NCI-H510A treated with DMSO at 0.1 percent for 48 hours (cell line): ENCODE measurements at regions not wholly inside any gene's neighbourhood (a gene's known extent, or its start where the extent isn't known, plus 50 kb on each side); places are given as distances from the start of the nearest gene placed in this dataset.
"Not testable (repeated sequence)": the region's sequence is repeated elsewhere in the genome, so short reads cannot be mapped to it uniquely, and the experiment has no call there.

ENCODE experiments used
- DNase-seq: peaks from one replicate; lab custom pipeline; 2025; lab: John Stamatoyannopoulos, UW

DNA sequence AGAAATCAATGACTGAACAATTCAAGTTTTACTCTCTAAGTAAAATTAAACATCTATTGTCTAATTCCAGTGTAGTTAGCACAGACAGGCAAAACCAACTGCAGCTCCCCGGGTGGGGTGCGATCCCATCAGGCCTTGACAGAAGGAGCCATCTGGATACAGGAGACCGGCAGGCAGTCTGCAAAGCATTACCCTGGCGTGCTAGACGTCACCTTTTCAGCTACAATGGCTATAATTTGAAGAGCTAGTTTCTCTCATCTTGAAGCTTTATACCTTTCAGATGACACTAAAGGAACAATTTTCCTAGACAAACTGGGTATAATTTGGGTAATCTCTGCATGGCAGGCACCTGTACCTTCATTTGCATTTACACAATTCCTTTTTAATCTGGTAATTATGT is 761.5 kb upstream of the SOX11 start:
- no peak for DNase-seq

DNA sequence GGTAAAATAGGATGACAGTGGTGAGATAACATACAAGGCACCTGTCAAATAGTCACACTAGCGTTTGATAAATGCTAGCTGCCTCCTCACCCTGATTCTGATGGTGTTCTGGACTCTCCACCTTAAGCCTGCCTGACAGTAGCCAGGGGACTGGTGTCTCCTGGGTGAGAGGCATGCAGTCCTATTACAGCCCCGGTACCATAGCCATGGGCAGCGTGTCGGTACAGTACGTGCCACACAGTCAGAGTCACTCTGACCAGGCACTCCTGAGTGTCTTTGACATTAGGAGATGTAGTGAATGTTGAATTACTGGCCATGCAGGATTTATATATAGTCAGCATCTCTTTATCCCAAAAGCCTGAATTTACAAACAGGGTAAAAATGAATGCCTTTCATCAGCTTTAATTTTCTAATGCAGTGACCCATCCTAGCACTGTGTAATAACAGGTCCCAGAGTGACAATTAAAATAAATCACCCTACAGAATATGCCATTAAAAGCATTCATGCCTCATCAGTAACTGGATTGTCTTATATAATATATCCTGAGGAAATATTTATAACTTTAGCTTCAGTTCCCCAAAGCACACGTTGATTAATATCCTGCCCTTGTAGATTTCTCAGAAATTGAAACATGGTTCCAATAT is 760.3 kb upstream of the SOX11 start:
- no peak for DNase-seq

DNA sequence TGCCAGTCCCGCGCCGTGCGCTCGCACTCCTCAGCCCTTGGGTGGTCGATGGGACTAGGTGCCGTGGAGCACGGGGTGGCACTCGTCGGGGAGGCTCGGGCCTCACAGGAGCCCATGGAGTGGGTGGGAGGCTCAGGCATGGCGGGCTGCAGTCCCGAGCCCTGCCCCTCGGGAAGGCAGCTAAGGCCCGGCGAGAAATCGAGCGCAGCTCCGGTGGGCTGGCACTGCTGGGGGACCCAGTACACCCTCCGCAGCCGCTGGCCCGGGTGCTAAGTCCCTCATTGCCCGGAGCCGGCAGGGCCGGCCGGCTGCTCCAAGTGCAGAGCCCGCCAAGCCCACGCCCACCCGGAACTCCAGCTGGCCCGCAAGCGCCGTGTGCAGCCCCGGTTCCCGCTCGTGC is 756.9 kb upstream of the SOX11 start:
- not testable (repeated sequence) for DNase-seq

DNA sequence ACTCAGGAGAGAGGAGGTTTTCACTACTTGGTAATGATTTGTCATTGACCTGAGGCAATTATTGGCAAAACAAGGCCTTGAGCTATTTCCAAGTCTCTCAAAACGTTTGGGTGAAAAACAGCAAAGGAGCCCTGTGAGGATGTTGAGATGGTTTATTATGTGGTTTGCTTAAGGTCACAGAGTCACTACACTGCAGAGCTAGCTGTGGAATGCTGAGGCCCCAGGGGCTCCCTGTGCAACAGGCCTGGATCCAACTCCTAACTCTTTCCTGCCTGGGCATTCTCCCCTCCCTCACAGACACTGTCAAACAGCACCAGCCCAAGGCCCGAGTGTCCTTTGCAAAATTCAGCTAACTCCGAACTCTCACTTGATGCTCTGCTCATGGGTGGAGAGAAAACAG is 754.6 kb upstream of the SOX11 start:
- no peak for DNase-seq

DNA sequence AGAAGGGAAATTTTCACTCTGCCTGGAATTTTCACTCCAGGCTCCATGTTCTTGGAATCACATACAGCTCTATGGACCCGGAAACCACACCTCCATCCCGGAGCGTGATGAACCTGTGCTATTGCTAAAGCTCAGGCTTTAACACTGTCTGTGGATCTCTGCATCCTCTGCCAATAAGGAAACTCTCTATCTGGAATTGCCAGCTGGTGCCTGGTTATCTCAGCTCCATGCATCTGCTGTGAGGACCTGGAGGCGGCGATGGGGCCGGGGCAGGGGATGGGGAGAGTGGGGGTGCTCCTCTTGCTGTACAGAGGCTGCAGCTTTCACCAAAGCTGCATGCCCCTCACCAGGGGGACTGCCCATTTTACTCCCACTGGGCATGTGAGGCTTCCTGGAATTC is 754.0 kb upstream of the SOX11 start:
- no peak for DNase-seq

DNA sequence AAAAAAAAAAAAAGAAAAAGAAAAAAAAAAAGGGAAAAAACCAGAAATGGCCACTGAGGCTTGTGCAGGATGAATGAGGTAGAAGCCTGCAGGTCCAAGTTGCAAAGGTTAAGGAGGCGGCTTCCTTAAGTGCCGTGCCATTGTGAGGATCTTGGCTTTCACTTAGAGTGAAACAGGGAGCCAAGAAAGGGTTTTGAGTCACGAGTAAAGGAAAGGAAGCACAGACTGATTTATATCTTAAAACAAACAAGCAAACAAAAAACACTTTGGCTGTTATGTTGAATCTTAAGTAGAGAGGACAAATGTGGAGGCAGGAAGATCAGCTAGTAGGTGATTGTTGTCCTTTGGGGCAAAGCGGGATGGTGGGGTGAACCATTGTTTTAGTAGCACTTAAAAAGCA is 749.7 kb upstream of the SOX11 start:
- no peak for DNase-seq

DNA sequence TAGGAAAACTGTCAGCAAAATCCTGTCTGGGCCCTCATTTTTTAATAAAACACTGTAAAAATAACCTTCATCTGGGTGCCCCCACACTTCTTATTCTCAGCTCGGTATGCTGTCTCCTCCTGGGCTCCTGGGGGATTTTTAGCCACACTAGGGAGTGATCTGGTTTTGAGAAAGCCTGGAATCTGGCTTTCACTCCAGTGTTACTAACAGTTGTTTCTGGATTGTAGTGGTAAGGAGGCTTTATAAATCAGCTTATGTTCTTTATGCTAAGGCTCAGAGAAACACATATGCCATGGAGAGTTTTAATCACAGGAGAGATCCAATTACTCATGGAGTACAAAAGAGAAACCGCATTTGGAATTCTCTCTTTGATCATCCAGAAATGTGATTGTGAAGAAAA is 744.3 kb upstream of the SOX11 start:
- no peak for DNase-seq

DNA sequence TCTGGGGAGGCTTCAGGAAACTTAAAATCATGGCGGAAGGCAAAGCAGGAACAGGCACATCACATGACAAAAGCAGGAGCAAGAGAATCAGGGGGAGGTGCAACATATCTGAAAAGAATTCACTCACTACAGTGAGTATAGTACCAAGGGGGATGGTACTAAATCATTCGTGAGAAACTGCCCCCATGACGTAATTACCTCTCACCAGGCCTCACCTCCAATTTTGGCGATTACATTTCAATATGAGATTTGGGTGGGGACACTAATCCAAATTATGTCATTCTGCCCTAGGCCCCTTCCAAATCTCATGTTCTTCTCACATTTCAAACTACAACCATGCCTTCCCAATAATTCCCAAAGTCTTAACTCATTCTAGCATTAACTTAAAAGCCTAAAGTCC is 740.8 kb upstream of the SOX11 start:
- no peak for DNase-seq

DNA sequence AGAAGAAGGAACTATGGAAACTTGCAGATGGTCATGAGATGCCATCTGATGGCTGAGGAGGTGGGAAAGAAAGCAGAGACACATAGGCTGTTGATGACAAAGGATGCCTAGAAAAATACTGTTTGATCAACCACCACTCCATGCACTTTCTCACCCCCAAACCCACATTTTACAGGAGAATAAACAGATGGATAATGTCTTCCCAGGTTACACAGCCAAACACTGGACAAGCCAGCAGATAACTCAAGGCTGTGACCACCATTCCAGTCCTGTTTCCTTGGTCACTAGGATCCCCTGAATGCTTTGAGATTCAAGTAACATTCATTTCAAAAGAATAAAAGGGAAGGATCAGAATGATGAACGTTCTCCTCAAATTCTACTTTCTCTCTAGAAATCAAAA is 733.0 kb upstream of the SOX11 start:
- DNase-seq: no peak

DNA sequence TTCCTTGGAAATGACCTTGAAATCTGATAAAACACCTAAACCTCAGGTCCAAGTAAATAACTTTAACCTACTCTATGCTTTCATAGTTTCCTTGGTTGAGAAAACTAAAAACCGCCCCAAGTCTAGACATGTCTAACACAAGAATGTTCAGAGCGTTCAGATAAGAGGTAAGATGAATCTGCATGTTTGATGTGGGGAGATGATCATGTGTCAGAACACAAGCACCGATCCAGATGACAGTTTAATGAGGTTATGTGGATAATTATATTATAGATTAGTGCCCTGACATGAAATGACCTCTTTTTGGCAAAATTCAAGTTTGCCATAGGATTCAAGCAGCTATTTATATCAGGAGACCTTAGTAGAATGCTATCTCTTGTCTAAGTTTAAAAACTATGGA is 729.8 kb upstream of the SOX11 start:
- no peak for DNase-seq

DNA sequence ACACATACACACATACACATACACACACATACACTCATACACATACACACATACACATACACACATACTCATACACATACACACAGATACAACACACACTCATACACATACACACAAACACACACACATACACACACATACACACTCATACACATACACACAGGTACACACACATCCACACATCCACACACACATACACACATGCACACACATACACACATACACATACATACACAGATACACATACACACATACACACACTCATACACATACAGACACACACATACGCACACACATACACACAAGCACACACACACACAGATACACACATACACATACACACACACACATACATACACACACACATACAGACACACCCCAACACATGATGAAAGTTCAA is 729.1 kb upstream of the SOX11 start:
- DNase-seq: no peak

DNA sequence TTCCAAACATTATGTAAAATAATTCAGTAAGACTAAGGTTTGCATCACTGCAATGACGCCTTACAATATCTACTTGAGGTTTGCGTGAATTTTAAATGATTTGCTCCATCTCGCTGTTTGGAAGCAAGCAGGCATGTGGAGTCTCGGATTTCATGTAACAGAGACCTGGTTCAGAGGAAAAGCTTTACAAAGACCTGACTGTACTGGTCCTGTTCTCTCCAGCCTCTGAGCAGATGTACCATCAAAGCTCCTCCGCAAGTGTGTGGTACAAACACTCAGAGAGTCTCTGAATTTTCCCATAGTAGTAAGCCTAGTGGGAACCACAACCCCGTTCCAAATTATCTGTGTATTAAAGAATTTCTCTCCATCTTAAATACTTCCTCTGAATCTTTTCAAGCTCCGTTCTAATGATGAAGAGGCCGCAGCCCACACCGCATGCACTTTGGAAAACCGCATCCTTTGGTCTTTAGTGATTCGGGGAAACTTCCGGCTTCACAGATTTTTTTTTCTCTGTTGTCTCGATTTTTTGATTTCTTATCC is 728.1 kb upstream of the SOX11 start:
- DNase-seq: peak; percentile 29

DNA sequence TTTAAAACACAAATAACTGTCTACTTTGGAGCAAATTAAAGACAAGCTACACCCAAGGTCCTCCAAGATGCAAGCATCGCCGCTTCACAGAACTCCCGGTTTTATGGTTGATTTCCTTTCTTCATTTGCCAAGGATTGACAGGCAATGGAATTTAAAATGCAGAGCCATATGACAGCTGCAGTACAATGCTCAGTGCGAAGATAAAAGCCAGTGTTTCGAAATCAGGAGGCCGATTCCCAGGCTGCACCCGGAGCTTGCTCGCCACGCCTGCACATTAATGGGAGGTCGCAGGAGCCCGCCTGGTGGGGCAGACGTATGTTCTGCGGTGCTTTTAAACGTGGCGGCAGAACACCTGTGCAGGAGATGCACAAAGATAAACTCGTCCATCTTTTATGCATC is 727.6 kb upstream of the SOX11 start:
- DNase-seq: no peak

DNA sequence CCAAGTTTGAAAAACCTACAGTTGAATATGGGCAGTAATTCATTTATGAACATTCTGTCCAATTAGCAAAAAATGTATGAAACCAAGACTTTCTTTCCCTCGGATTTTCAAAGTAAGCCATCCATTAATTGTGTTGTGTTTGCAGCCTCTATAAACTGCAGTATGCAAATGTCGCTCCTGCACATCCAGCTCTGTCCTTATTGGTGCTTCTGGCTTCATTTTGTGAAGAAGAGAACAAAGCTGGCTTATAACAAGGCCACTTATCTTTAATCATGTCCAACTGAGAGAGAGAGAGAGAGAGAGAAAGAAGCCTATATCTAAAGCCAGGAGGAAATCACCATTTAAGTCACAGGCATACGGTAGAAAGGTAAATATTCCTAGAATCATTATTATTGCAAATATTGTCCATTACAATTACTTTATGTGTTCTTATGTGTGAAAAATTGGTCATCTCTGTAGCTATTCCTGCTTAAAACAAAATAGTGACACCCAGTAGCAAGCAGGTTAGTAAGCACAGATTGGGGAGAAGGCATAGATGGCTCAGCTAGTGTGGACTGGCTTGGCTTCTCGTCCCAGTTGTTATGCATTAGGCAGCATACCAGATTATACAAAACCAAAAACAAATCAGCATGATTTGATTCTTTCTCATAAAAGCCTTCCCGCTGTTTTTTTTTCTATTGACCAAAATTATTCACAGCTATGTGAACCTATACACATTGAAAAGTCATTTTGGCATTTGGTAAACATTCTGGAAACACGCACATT is 726.4 kb upstream of the SOX11 start:
- DNase-seq: no peak

DNA sequence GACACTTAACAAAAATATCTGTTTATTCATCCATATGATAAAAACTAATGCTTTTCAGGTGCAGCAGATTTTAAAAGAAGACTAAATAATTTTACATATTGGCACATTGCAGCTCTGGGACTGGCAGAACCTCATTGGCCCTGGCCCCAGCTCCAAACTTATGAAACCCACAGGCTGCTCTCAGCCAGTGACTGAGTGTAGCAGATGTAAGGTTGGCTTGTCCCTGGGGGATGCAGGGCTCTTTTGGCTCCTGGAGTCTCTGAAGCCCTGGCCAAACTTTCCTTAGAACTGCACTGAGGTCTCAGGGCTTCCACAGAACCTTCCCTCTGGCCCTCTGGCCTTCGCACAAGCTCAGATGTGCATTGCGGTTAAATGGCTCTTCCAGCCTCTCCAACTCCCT is 725.0 kb upstream of the SOX11 start:
- DNase-seq: no peak

DNA sequence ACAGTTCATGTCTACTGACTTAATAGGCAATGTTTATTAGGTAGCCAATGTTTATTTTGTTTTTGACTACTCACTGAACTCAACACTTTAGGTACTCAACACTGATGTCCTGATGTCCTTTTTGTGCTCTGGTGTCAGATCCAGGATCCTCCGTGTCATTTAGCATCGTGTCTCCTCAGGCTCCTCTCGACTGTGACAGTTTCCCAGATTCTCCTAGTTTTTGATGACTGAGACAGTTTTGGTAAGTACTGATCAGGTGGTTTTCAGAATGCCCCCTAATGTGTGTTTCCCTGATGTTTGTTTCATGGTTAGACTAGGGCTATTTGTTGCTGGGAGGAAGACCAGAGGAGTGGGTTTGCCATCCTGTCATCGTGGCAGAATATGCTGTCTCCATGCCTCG is 719.7 kb upstream of the SOX11 start:
- DNase-seq: no peak

DNA sequence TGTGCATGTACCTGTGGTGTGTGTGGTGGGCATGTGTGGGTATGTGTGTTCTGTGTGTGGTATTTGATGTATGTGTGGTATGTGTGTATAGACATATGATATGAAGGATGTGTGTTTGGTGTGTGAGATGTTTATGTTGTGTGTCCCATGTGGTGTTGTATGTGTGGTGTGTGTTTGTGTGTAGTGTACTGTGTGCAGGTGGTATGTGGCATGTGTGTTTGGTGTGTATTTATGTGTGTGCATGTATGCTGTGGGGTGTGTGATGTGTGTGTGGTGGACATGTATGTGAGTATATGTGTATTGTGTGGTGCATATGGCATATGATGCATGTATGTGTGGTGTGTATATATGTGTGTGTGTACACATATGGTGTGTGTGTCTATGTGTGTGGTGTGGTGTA is 718.8 kb upstream of the SOX11 start:
- no peak for DNase-seq

DNA sequence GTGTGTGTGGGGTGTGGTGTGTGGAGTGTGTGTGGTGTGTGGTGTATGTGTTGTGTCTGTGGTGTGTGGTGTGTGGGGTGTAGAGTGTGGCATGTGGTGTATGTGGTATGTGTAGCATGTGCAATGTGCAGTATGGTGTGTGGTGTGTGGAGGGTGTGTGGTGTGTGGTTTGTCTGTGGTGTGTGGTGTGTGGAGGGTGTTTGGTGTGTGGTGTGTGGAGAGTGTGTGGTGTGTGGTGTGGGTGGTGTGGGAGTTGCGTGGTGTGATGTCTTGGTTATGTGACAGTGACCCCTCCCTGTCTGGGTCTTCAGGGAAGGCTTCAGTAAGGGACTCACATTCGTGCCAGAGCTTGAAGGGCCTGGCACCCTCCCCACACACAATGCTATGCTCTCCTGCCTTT is 718.2 kb upstream of the SOX11 start:
- no peak for DNase-seq

DNA sequence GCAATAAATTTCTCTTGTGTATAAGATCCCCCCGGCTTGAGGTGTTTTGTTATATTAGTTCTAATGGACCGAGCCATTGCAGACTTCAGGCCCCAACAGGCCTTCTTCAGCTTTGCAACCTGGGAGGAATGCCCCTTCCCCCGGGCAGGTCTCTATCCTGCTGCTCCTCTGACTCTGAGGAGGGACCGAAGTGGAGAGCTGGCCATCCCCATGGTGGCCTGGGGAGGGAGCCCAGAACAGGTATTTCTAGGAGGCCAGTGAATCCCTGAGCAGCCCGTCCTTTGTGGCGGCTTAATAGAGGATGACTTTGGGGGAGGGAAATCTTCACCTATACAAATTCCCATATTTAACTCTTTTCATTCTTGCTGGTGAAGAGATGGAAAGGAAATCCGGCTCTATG is 715.8 kb upstream of the SOX11 start:
- DNase-seq: no peak

DNA sequence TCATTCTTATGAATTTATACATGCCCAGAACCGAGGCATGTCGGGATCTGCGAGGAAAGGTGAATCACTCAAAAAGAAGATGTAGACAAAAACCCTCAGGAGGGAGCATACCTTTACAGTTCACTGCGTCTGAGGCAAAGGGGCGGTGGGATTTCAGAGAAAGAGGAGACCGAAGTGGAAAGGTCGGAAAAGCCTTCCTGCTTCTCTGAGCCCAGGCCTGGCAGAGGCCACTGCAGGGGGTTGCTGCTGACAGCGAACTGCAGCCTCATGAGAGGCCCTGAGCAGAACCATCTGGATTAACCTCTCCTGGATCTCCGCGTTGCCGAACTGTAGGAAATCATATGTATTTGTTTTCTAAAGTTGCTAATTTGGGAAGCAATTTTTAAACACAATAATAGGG is 713.1 kb upstream of the SOX11 start:
- DNase-seq: no peak

DNA sequence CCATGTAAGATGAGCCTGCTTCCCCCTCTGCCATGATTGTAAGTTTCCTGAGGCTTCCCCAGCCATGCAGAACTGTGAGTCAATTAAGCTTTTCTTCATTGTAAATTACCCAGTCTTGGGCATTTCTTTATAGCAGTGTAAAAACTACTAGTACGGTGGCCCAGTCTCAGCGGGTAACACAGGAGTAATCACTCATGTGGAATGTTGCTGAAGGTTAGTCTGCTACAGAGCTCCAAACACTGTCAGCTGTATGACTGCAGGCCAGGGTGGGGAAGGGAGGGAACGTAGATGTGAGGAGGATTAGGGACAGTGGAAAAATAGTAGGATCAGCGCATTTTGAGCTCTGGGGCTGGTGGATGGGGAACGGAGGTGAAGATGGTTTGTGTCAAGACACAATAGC is 711.2 kb upstream of the SOX11 start:
- no peak for DNase-seq

DNA sequence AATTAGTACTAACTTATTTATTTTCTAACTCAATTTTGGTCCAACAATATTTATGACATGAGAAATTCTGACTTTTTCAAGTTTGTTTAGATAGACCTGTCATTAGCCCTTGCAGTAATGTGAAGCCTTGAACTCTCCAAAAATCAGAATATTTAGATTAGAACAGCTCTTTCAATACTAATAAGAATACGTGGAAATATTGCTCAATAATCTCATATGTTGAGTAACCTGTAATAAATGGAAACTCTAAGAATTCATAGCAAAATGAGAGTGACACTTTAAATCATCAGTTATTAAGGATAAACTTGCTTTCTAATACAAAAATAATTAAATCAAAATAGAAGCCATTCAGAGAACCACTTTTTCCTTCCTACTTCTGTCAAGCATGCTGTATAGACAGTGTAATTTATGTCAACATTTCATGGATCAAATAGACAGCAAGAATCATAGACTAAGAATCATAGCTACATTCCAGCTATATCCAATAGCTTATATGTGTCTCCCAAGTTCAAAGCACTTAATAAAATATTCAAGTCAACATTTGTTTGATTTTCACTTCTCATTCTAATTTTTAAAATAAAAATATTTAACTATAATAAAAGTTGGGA is 710.3 kb upstream of the SOX11 start:
- DNase-seq: no peak

DNA sequence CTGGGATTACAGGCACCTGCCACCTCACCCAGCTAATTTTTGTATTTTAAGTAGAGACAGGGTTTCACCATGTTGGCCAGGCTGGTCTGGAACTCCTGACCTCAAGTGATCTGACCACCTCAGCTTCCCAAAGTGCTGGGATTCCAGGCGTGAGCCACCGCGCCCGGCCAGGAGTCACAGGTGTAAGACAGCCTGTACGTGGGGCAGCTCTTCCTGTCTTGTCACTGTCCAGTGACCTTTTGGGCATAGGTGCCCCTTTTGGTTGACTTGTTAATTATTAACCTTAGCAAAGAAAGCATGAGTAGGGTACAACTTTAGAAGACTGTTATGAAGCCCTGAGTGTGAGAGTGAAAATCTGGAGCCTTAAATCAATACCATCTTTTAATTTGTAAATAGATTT is 703.7 kb upstream of the SOX11 start:
- not testable (repeated sequence) for DNase-seq
